GM18951 (cell line): ENCODE measurements at regions not wholly inside any gene's neighbourhood (a gene's known extent, or its start where the extent isn't known, plus 50 kb on each side); places are given as distances from the start of the nearest gene placed in this dataset.

ENCODE experiments used
- POLR2A ChIP-seq: IDR thresholded peaks from 4 replicates; pipeline ENCODE4 v1.6.1; 2011; ENCODE audit warnings: mild to moderate bottlenecking; ENCODE audit not compliant: insufficient read length, insufficient read depth; ENCODE audit errors: extremely low read depth
- in situ Hi-C: fragments of 300-500 bp; cut with MboI; formaldehyde crosslinking; loops from one replicate; pipeline ENCODE4 v1.12.0; 2022; ENCODE audit warnings: low sequenced_read_pairs, mixed read lengths, inconsistent platforms; ENCODE audit not compliant: unreplicated experiment

DNA sequence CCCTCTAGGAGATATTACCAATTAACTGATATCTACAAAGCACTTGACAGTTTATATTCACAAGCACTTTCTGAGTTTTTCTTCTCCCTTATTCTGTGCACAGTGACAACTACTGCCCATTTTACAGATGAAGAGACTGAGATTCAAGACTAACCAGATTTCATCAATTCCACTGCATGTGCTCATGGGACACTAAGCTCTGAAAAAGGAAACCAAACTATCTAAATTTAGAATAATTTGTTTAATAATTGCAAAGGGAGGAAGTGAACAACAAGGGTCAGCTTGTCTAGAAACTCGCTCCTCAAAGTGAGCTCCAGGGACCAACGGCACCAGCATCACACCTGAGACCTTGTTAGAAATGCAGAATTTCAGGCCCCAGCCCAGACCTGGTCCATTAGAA is 50.8 kb upstream of the MYLIP start:
- no peak for TF ChIP-seq POLR2A
- in situ Hi-C loops: no loop called here

- no peak for TF ChIP-seq POLR2A
- in situ Hi-C loops: no loop called here
Measured at GRCh38 chr6:16069671-16070070, 59.2 kb upstream of the MYLIP start.

- in situ Hi-C loops: no loop called here
- TF ChIP-seq POLR2A: no peak
Measured at GRCh38 chr6:16069222-16069621, 59.7 kb upstream of the MYLIP start.

- in situ Hi-C loops: no loop called here
- TF ChIP-seq POLR2A: no peak
Measured at GRCh38 chr6:16067568-16067967, 61.3 kb upstream of the MYLIP start.

- no peak for TF ChIP-seq POLR2A
- in situ Hi-C loops: no loop called here
Measured at GRCh38 chr6:16064671-16065072, 64.2 kb upstream of the MYLIP start.

- TF ChIP-seq POLR2A: no peak
- in situ Hi-C loops: no loop called here
Measured at GRCh38 chr6:16063580-16063979, 65.3 kb upstream of the MYLIP start.

DNA sequence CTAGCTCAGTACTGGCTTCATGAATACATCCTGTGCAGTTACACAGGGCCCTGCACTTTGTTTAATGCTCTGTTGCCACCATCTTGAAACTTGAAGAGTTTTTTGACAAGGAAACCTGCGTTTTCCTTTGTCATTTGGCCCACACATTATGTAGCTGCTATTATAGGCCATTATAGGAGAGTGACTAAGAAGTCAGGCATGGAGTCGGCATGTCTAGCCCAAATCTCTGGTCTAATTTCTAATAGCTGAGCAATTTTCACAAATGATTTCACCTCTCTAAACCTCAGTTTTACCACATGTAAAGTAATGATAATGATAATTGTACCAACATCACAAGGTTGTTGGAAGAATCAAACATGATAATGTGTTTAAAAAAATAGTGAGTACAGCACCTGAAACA is 67.1 kb upstream of the MYLIP start:
- TF ChIP-seq POLR2A: no peak
- in situ Hi-C loops: no loop called here

DNA sequence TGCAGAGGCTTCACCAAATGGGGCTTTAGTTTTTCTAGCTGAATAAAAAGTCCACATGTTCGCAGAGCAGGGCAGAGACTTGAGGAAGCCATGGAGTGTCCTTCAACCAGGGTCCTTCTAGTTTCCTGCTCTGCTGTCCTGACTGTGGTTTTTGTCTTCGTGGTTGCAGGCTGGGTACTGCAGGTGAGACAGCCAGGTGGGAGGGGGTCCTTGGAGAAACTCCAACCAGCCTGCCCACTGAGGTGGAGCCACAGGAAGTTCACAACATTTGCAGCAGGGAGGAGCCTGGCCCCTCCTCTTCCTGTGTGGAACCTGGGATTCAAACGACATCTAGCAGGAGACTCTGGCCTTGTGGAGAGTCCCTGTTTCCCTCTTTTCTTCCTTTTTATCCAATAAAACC is 68.8 kb upstream of the MYLIP start:
- no peak for TF ChIP-seq POLR2A
- in situ Hi-C loops: no loop called here

- TF ChIP-seq POLR2A: no peak
- in situ Hi-C loops: no loop called here
Measured at GRCh38 chr6:16059496-16059895, 69.4 kb upstream of the MYLIP start.

- no peak for TF ChIP-seq POLR2A
Measured at GRCh38 chr6:16058929-16059345, 69.9 kb upstream of the MYLIP start.

GRCh38 chr6:16058201-16058928 is 70.5 kb upstream of the MYLIP start:
- in situ Hi-C loops: no loop called here
- TF ChIP-seq POLR2A: no peak

More at GRCh38 chr6:16058929-16059345, 69.9 kb upstream of the MYLIP start:
- in situ Hi-C loops: no loop called here

GRCh38 chr6:16057446-16057845 is 71.4 kb upstream of the MYLIP start:
- TF ChIP-seq POLR2A: no peak
- in situ Hi-C loops: no loop called here

DNA sequence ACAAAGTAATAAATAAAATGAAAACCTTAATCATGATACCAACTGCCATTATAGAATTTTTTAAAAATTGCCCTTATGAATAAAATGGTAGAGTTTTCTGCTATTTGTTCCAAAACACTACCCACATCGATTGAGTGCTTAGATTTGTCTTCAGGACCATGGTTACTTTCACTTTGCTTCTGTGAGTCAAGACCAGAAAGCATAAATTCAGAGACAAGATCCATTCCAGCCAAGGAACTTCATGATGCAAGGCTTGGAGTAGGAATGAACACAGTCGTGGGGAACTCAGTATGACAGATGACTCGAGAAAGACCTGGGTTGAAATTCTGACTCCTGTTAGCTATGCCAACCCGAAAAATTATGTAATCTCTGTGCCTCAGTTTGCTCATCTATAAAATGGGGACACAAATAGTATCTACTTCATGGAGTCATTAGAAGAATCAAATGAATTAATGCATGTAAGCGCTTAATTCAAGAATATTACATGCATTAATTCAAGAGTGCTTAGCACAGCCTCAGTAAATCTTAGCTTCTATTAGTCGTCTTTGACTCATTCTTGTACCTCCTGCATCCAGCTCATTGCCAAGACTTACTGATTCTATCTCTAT is 72.5 kb upstream of the MYLIP start:
- TF ChIP-seq POLR2A: no peak
- in situ Hi-C loops: no loop called here

DNA sequence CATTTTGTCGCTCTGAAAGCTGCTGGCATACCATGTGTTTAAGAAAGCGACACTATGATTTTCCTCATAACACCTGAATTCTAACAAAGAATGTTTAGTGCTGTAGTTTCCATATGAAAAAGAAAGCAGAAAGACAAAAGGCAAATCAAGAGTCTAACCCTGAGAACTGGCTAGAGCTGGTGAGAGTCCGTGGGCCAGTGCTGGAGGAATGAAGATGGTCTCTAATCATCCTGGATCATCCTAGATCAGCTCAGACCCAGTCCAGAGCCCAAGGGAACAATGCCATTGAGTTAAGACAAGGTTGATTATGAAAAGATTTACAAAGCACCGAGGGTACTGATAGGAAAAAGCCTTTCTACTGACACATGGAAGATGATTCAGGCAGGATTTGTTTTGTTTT is 73.0 kb upstream of the MYLIP start:
- in situ Hi-C loops: no loop called here
- TF ChIP-seq POLR2A: no peak

DNA sequence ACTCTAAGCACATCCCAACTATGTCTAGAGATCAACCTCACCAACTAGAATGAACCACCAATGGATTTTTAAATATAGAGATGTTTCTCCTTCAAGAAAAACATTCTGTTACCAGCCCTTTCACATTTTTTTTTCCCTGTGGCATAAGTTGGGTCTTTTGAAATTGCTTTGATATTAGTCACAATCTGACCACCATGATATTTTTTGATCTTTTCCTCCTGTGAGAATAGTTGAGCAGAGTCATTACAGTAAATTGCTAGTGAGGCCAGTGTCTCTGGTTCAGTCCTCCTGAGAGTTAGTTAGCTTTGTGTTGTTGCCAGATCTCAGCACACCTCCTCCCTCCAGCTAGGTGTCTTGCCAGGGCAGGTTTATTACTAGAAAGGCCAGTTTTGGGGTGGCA is 79.7 kb upstream of the MYLIP start:
- no peak for TF ChIP-seq POLR2A
- in situ Hi-C loops: no loop called here

DNA sequence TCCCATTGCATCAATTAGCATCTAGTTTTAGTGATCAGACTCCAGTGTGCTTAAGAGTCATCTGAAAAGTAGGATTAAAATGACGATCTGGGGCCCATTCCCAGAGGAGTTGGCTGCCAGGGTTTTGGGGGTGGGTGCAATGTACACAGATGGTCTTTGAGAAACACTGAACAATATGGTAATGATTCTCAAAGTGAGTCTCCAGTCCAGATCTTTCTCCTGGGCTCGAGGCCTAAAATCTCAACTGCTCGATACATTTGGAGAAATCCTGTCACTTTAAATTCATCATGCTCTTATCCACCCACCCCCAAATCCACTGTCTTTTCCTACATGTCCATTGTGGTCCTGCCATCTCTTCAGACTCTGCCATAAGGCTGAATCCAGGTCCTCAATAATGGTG is 80.7 kb upstream of the MYLIP start:
- no peak for TF ChIP-seq POLR2A
- in situ Hi-C loops: no loop called here
